ENCODE measurements at regions not wholly inside any gene's neighbourhood (a gene's known extent, or its start where the extent isn't known, plus 50 kb on each side); places are given as distances from the start of the nearest gene placed in this dataset.

- TF ChIP-seq POLR2A (IDR thresholded peaks at IDR 0.05), result no peak
- TF ChIP-seq, protein P1, sequence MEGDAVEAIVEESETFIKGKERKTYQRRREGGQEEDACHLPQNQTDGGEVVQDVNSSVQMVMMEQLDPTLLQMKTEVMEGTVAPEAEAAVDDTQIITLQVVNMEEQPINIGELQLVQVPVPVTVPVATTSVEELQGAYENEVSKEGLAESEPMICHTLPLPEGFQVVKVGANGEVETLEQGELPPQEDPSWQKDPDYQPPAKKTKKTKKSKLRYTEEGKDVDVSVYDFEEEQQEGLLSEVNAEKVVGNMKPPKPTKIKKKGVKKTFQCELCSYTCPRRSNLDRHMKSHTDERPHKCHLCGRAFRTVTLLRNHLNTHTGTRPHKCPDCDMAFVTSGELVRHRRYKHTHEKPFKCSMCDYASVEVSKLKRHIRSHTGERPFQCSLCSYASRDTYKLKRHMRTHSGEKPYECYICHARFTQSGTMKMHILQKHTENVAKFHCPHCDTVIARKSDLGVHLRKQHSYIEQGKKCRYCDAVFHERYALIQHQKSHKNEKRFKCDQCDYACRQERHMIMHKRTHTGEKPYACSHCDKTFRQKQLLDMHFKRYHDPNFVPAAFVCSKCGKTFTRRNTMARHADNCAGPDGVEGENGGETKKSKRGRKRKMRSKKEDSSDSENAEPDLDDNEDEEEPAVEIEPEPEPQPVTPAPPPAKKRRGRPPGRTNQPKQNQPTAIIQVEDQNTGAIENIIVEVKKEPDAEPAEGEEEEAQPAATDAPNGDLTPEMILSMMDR (IDR thresholded peaks at IDR 0.05), result no peak
Measured at GRCh38 chrX:81355436-81355835, 153.5 kb downstream of the SH3BGRL start.
